OCI-LY7 (cell line): ENCODE measurements at regions not wholly inside any gene's neighbourhood (a gene's known extent, or its start where the extent isn't known, plus 50 kb on each side); places are given as distances from the start of the nearest gene placed in this dataset.

Experiments used
- EZH2phosphoT487 ChIP-seq: fragments of 200-600 bp; sonication (generic); IDR thresholded peaks from 2 replicates; pipeline ENCODE4 v1.6.1; 2018; ENCODE audit warnings: low read depth, borderline replicate concordance, mild to moderate bottlenecking, mixed run types, antibody characterized with exemption, low read length, moderate library complexity, mixed read lengths
- TF ChIP-seq, protein P1 (sequence below): fragments of 200-600 bp; sonication (generic); conservative IDR thresholded peaks from 2 replicates; pipeline ENCODE4 v1.5.1; 2014; ENCODE audit warnings: mild to moderate bottlenecking, antibody characterized with exemption, low read length, moderate library complexity, mixed read lengths

DNA sequence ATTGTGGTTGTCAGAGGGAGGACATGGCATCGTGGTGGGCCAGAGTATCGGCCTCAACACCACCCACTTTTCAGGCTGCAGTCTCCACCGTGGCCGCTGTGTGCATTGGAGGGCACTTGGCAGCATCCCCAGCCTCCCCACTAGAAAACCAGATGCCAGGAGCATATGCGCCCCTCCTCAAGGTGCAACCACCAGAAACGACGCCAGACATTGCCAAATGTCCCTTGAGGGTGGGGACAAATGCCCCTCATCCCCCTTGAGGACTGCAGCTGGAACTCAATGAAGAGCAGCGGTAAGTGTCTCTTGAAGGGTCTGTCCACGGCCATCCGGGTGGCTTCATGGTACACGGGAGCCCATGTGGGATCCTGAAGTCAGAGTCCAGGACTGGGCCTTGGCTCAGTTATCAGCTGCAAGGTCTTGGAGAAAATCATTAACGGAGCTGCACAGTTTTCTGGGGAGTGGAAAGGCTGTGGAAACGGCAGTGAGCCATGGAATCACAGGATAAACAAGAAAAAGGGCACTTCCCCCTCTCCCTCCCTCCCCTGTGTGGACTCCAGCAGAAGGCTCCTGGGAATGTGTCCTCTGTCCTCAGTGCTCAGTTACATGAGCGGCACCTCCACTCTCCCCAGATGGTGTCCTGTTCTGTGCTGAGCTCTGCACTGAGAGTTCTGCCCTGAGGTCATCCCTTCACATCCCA lies 324.4 kb upstream of the B3GAT1 start:
- TF ChIP-seq, protein P1, sequence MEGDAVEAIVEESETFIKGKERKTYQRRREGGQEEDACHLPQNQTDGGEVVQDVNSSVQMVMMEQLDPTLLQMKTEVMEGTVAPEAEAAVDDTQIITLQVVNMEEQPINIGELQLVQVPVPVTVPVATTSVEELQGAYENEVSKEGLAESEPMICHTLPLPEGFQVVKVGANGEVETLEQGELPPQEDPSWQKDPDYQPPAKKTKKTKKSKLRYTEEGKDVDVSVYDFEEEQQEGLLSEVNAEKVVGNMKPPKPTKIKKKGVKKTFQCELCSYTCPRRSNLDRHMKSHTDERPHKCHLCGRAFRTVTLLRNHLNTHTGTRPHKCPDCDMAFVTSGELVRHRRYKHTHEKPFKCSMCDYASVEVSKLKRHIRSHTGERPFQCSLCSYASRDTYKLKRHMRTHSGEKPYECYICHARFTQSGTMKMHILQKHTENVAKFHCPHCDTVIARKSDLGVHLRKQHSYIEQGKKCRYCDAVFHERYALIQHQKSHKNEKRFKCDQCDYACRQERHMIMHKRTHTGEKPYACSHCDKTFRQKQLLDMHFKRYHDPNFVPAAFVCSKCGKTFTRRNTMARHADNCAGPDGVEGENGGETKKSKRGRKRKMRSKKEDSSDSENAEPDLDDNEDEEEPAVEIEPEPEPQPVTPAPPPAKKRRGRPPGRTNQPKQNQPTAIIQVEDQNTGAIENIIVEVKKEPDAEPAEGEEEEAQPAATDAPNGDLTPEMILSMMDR = no peak
- TF ChIP-seq EZH2phosphoT487 = no peak
